ENCODE measurements at regions not wholly inside any gene's neighbourhood (a gene's known extent, or its start where the extent isn't known, plus 50 kb on each side); places are given as distances from the start of the nearest gene placed in this dataset.

- Histone ChIP-seq H2BK5ac (ENCODE audit: insufficient read length, low read length) (no peak overlapping the region), H3T11ph (ENCODE audit: low read length) (no peak overlapping the region), H3K56ac (ENCODE audit: insufficient read length, low read depth, low read length) (no peak overlapping the region), H2AFZ (ENCODE audit: low read length) (no peak overlapping the region), H3K23me2 (ENCODE audit: insufficient read length, low read depth, low read length, poor library complexity, severe bottlenecking) (no peaks in the 10 kb centered on the region), H3K27ac (ENCODE audit: insufficient read length, low read depth, low read length) (no peak overlapping the region), H4K20me1 (ENCODE audit: control insufficient read depth, insufficient read depth, insufficient read length) (no peaks in the 10 kb centered on the region), H4K8ac (replicated peaks; ENCODE audit: insufficient read length, low read depth, low read length) (no peak overlapping the region), H3K9ac (ENCODE audit: extremely low read depth, insufficient read length, low read length) (no peak overlapping the region), H3K9me3 (ENCODE audit: control insufficient read depth, low read depth, low read length) (no peaks in the 10 kb centered on the region), H3K79me2 (ENCODE audit: insufficient read depth, low read length) (no peaks in the 10 kb centered on the region), H3K14ac (ENCODE audit: insufficient read depth, low read length) (no peak overlapping the region), H3K79me1 (ENCODE audit: insufficient read depth, low read depth, low read length, poor library complexity, severe bottlenecking) (no peaks in the 10 kb centered on the region), H2BK20ac (ENCODE audit: low read depth, low read length, poor library complexity, severe bottlenecking) (no peak overlapping the region), H2BK120ac (ENCODE audit: low read depth, low read length, poor library complexity, severe bottlenecking) (no peak overlapping the region), H3K4ac (ENCODE audit: low read depth, low read length) (no peak overlapping the region), H3K27me3 (ENCODE audit: insufficient read depth, low read length) (no peaks in the 10 kb centered on the region), H2BK12ac (ENCODE audit: insufficient read length, low read depth, low read length) (no peak overlapping the region), H2BK15ac (ENCODE audit: low read depth, low read length) (no peak overlapping the region), H4K5ac (ENCODE audit: insufficient read length, low read depth, low read length) (no peak overlapping the region), H3K4me1 (ENCODE audit: insufficient read depth, low read length) (no peaks in the 10 kb centered on the region), H3K23ac (ENCODE audit: insufficient read length, low read depth, low read length) (no peak overlapping the region), H3K4me2 (ENCODE audit: insufficient read depth, insufficient read length, low read length) (no peak overlapping the region), H2AK5ac (ENCODE audit: insufficient read length, low read length) (no peak overlapping the region), H3K18ac (ENCODE audit: insufficient read length, low read depth, low read length) (no peak overlapping the region), H4K91ac (ENCODE audit: insufficient read length, low read depth, low read length) (no peak overlapping the region)
- H3K27ac Mint-ChIP-seq: no peak overlapping the region
- H3K27me3 Mint-ChIP-seq (ENCODE audit: low read depth): no peaks in the 10 kb centered on the region
- no peak for DNase-seq
- H3K4me3 Mint-ChIP-seq: no peak overlapping the region
- TF ChIP-seq CTCF (conservative IDR thresholded peaks at IDR 0.05): no peak
- WGBS (ENCODE audit: extremely low coverage, insufficient read length, low lambda C conversion rate): no CpG with 5 or more reads among the region's 1 CpG
- no peaks in the 10 kb centered on the region for H3K4me1 Mint-ChIP-seq
- peaks cover 0 to 10% of the 10 kb centered on the region in 2 experiments; a peak in 3 of 5 replicates for H3K9me3 Mint-ChIP-seq
- no peaks in the 10 kb centered on the region for H3K36me3 Mint-ChIP-seq (ENCODE audit: insufficient read depth in 1 of 3, low read depth in 3 of 3)
These were observed 413.5 kb downstream of the BTBD3 start for GRCh38 chr20:12331236-12331635.
